Activated CD8-positive, alpha-beta memory T cell treated with anti-CD3 and anti-CD28 coated beads, Interleukin-2, amount 50 U/mL, for 48 hours (primary cell): ENCODE measurements at regions not wholly inside any gene's neighbourhood (a gene's known extent, or its start where the extent isn't known, plus 50 kb on each side); places are given as distances from the start of the nearest gene placed in this dataset.
"Not testable (repeated sequence)": the region's sequence is repeated elsewhere in the genome, so short reads cannot be mapped to it uniquely, and the experiment has no call there.

Experiments used
- DNase-seq: peaks from one replicate; pipeline ENCODE4 v3.0.0-alpha.2; 2020

GRCh38 chr13:42485272-42485671, 88.7 kb upstream of the TNFSF11 start:
- no peak for DNase-seq

- DNase-seq = no peak
Observed at GRCh38 chr13:42486711-42487198, 87.2 kb upstream of the TNFSF11 start.

GRCh38 chr13:42487221-42487620, 86.7 kb upstream of the TNFSF11 start:
- no peak for DNase-seq

- no peak for DNase-seq
Observed at GRCh38 chr13:42490676-42491075, 83.3 kb upstream of the TNFSF11 start.

GRCh38 chr13:42492372-42492920, 81.5 kb upstream of the TNFSF11 start:
- DNase-seq = no peak

GRCh38 chr13:42494157-42494556, 79.8 kb upstream of the TNFSF11 start:
- no peak for DNase-seq

- no peak for DNase-seq
Observed at GRCh38 chr13:42495255-42495654, 78.7 kb upstream of the TNFSF11 start.

GRCh38 chr13:42495751-42496150, 78.2 kb upstream of the TNFSF11 start:
- no peak for DNase-seq

- not testable (repeated sequence) for DNase-seq
Observed at GRCh38 chr13:42496926-42497554, 76.9 kb upstream of the TNFSF11 start.

GRCh38 chr13:42497798-42498197, 76.2 kb upstream of the TNFSF11 start:
- no peak for DNase-seq

- no peak for DNase-seq
Observed at GRCh38 chr13:42498521-42498920, 75.4 kb upstream of the TNFSF11 start.
